ENCODE measurements at regions not wholly inside any gene's neighbourhood (a gene's known extent, or its start where the extent isn't known, plus 50 kb on each side); places are given as distances from the start of the nearest gene placed in this dataset.

- Histone ChIP-seq H3K27me3 (replicated peaks; ENCODE audit: control insufficient read depth, insufficient read depth, low read length) (no peaks in the 10 kb centered on the region), H3K4me3 (replicated peaks; ENCODE audit: low read depth, low read length) (no peak overlapping the region), H3K36me3 (ENCODE audit: control insufficient read depth, insufficient read depth, low read length) (no peaks in the 10 kb centered on the region)
- TF ChIP-seq CTCF (IDR thresholded peaks at IDR 0.05; ENCODE audit: insufficient read depth, low read length, poor library complexity, severe bottlenecking) = no peak
- no peak for DNase-seq (ENCODE audit: extremely low read depth, insufficient read length)
Measured at GRCh38 chr11:28447226-28447625, 339.0 kb downstream of the METTL15 start.

GRCh38 chr11:28442131-28442530 is 333.9 kb downstream of the METTL15 start:
- Histone ChIP-seq H3K4me3 (replicated peaks; ENCODE audit: low read depth, low read length) (no peak overlapping the region), H3K36me3 (ENCODE audit: control insufficient read depth, insufficient read depth, low read length) (no peaks in the 10 kb centered on the region), H3K27me3 (replicated peaks; ENCODE audit: control insufficient read depth, insufficient read depth, low read length) (no peaks in the 10 kb centered on the region)
- no peak for DNase-seq (ENCODE audit: extremely low read depth, insufficient read length)
- no peak for TF ChIP-seq CTCF (IDR thresholded peaks at IDR 0.05; ENCODE audit: insufficient read depth, low read length, poor library complexity, severe bottlenecking)

DNA sequence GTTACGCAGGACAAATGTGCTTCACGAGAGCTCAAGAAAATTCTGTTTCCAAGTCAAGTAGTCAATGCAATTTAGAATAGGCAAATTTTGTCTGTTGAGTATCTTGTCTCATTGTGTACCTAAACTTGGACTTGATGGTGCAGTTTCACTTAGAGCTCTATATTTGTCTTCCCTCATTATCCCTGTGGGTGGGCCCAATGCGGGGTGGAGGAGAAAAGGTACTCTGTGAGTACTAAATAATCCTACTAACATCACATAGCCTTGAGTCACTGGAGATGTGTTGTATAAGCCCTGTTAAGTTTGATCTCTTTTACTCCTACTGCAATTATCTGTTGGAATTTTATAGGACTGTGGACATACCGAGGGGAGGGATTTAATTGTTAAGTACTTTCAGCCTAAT is 331.2 kb downstream of the METTL15 start:
- H3K4me3 ChIP-seq (replicated peaks; ENCODE audit: low read depth, low read length) = no peak overlapping the region
- no peak for DNase-seq (ENCODE audit: extremely low read depth, insufficient read length)
- TF ChIP-seq CTCF (IDR thresholded peaks at IDR 0.05; ENCODE audit: insufficient read depth, low read length, poor library complexity, severe bottlenecking) = no peak
- H3K27me3 ChIP-seq (replicated peaks; ENCODE audit: control insufficient read depth, insufficient read depth, low read length) = no peaks in the 10 kb centered on the region
- no peaks in the 10 kb centered on the region for H3K36me3 ChIP-seq (ENCODE audit: control insufficient read depth, insufficient read depth, low read length)

GRCh38 chr11:28420099-28420498 is 311.9 kb downstream of the METTL15 start:
- H3K36me3 ChIP-seq (ENCODE audit: control insufficient read depth, insufficient read depth, low read length) = no peaks in the 10 kb centered on the region
- TF ChIP-seq CTCF (IDR thresholded peaks at IDR 0.05; ENCODE audit: insufficient read depth, low read length, poor library complexity, severe bottlenecking) = no peak
- no peaks in the 10 kb centered on the region for H3K27me3 ChIP-seq (replicated peaks; ENCODE audit: control insufficient read depth, insufficient read depth, low read length)
- no peak overlapping the region for H3K4me3 ChIP-seq (replicated peaks; ENCODE audit: low read depth, low read length)
- DNase-seq (ENCODE audit: extremely low read depth, insufficient read length) = no peak

GRCh38 chr11:28417601-28418323 is 309.6 kb downstream of the METTL15 start:
- DNase-seq (ENCODE audit: extremely low read depth, insufficient read length) = no peak
- H3K4me3 ChIP-seq (replicated peaks; ENCODE audit: low read depth, low read length) = no peak overlapping the region
- TF ChIP-seq CTCF (IDR thresholded peaks at IDR 0.05; ENCODE audit: insufficient read depth, low read length, poor library complexity, severe bottlenecking) = no peak
- H3K36me3 ChIP-seq (ENCODE audit: control insufficient read depth, insufficient read depth, low read length) = no peaks in the 10 kb centered on the region
- H3K27me3 ChIP-seq (replicated peaks; ENCODE audit: control insufficient read depth, insufficient read depth, low read length) = no peaks in the 10 kb centered on the region

- no peak for DNase-seq (ENCODE audit: extremely low read depth, insufficient read length)
- Histone ChIP-seq H3K36me3 (ENCODE audit: control insufficient read depth, insufficient read depth, low read length) (no peaks in the 10 kb centered on the region), H3K4me3 (replicated peaks; ENCODE audit: low read depth, low read length) (no peak overlapping the region), H3K27me3 (replicated peaks; ENCODE audit: control insufficient read depth, insufficient read depth, low read length) (no peaks in the 10 kb centered on the region)
- no peak for TF ChIP-seq CTCF (IDR thresholded peaks at IDR 0.05; ENCODE audit: insufficient read depth, low read length, poor library complexity, severe bottlenecking)
Measured at GRCh38 chr11:28412029-28412428, 303.8 kb downstream of the METTL15 start.
